K562 (cell line): ENCODE measurements at regions not wholly inside any gene's neighbourhood (a gene's known extent, or its start where the extent isn't known, plus 50 kb on each side); places are given as distances from the start of the nearest gene placed in this dataset.

Experiments
- ATAC-seq: fragments of 200-7000 bp; cut with Tn5 transposase; 3 replicates; pipeline ENCODE4 v1.9.1; 2020; ENCODE audit warnings: moderate library complexity
- BruUV-seq: library from RNA; stranded (reverse); fragments of 400-500 nt; replicated peaks from 2 replicates; lab custom pipeline; 2021; lab: Mats Ljungman, UMichigan
- CTCF ChIA-PET: fragments of 300-600 bp; formaldehyde crosslinking; extraction: SDS; loops from one replicate; lab custom pipeline; 2021; ENCODE audit warnings: low intra/inter-chr PET ratio; lab: Yijun Ruan, JAX
- POLR2A ChIA-PET: fragments of 300-600, 350-650 bp; sonication (Branson Sonifier 250); formaldehyde crosslinking; extraction: SDS; loops from one replicate; lab custom pipeline; 2021; ENCODE audit warnings: antibody characterized with exemption, inconsistent platforms; lab: Yijun Ruan, JAX
- DNase-seq, 4 experiments: peaks; one replicate each; pipeline versions ENCODE4 v3.0.0 to v3.0.0-alpha.2; 2011 to 2018; ENCODE audit warnings: low spot score in 3 of 4, mixed read lengths in 3 of 4; ENCODE audit errors: extremely low read depth in 1 of 4
- FAIRE-seq: peaks from 2 replicates; lab custom pipeline; 2011; peaks lifted over from hg19 to GRCh38; lab: Jason Lieb, UNC
- H2AFZ ChIP-seq: 2 replicates; pipeline ENCODE4 v1.6.0; 2011; ENCODE audit warnings: low read depth, low read length, control low read depth, inconsistent platforms
- H3K27ac ChIP-seq: fragments of 200-600 bp; 3 replicates; pipeline ENCODE4 v1.8.0; 2011; ENCODE audit warnings: low read depth, mild to moderate bottlenecking, control low read depth, inconsistent platforms, low read length, moderate library complexity, mixed read lengths; ENCODE audit errors: extremely low read depth
- H3K27me3 ChIP-seq, 2 experiments: fragments of 300-600 bp in 1 of 2; 2 replicates in 1 of 2; 3 replicates in 1 of 2; pipeline versions ENCODE4 v1.6.0 to v1.8.0; 2011; ENCODE audit warnings: inconsistent platforms in 2 of 2, low read length in 2 of 2, mild to moderate bottlenecking in 1 of 2, mixed read lengths in 1 of 2, moderate library complexity in 1 of 2; ENCODE audit not compliant: control insufficient read depth in 2 of 2, insufficient read depth in 2 of 2
- H3K36me3 ChIP-seq: fragments of 300-600 bp; 3 replicates; pipeline ENCODE4 v1.8.0; 2011; ENCODE audit warnings: mild to moderate bottlenecking, low read length, inconsistent platforms; ENCODE audit not compliant: control insufficient read depth, insufficient read depth
- H3K4me1 ChIP-seq, 2 experiments: fragments of 200-600 bp in 1 of 2; replicated peaks in 1 of 2; 2 replicates in 1 of 2; 3 replicates in 1 of 2; pipeline versions ENCODE4 v1.5.1 to v1.8.0; 2011; ENCODE audit warnings: inconsistent platforms in 2 of 2, low read length in 2 of 2, mild to moderate bottlenecking in 1 of 2, mixed read lengths in 1 of 2, moderate library complexity in 1 of 2; ENCODE audit not compliant: control insufficient read depth in 2 of 2, insufficient read depth in 2 of 2
- H3K4me2 ChIP-seq: 2 replicates; pipeline ENCODE4 v1.6.1; 2011; ENCODE audit warnings: low read length, control low read depth, inconsistent platforms, mixed read lengths; ENCODE audit not compliant: insufficient read depth
- H3K4me3 ChIP-seq: fragments of 200-600 bp; sonication (generic), shearing (Covaris generic); 2 replicates; pipeline ENCODE4 v1.5.1; 2016; ENCODE audit warnings: control low read depth, inconsistent platforms
- H3K79me2 ChIP-seq: fragments of 200-600 bp; 3 replicates; pipeline ENCODE4 v1.8.0; 2011; ENCODE audit warnings: low read length, inconsistent platforms; ENCODE audit not compliant: control insufficient read depth, insufficient read depth
- H3K9ac ChIP-seq, 2 experiments: 2 replicates each; pipeline versions ENCODE4 v1.6.0 to v1.6.1; 2011; ENCODE audit warnings: low read depth in 2 of 2, low read length in 2 of 2, control low read depth in 1 of 2, inconsistent platforms in 1 of 2, mild to moderate bottlenecking in 1 of 2, mixed read lengths in 1 of 2; ENCODE audit not compliant: insufficient read depth in 1 of 2
- H3K9me1 ChIP-seq: one replicate; pipeline ENCODE4 v1.6.0; 2011; ENCODE audit warnings: inconsistent platforms, mild to moderate bottlenecking, low read length, moderate library complexity; ENCODE audit not compliant: control insufficient read depth, insufficient read depth
- H3K9me3 ChIP-seq: replicated peaks from 2 replicates; pipeline ENCODE4 v1.5.1; 2011; ENCODE audit warnings: low read depth, low read length, inconsistent platforms; ENCODE audit not compliant: control insufficient read depth, insufficient read depth
- H4K20me1 ChIP-seq: replicated peaks from 2 replicates; pipeline ENCODE4 v1.6.1; 2011; ENCODE audit warnings: low read length, inconsistent platforms, mixed read lengths; ENCODE audit not compliant: control insufficient read depth, insufficient read depth
- BMI1 ChIP-seq: fragments of 150-350 bp; IDR thresholded peaks from 2 replicates; pipeline ENCODE4 v1.6.1; 2014; ENCODE audit warnings: low read length
- BRF1 ChIP-seq: IDR thresholded peaks from 3 replicates; pipeline ENCODE4 v1.6.1; 2011; ENCODE audit warnings: borderline replicate concordance, mild to moderate bottlenecking; ENCODE audit not compliant: insufficient read length; ENCODE audit errors: extremely low read depth
- CBX2 ChIP-seq: fragments of 200-600 bp; sonication (generic); IDR thresholded peaks from one replicate; pipeline ENCODE4 v1.6.1; 2012; ENCODE audit warnings: mild to moderate bottlenecking, low read length, inconsistent platforms; ENCODE audit not compliant: insufficient read depth, poor library complexity, severe bottlenecking
- CCNT2 ChIP-seq: IDR thresholded peaks from 2 replicates; pipeline ENCODE4 v1.6.1; 2011; ENCODE audit warnings: borderline replicate concordance, low read depth, mild to moderate bottlenecking, moderate library complexity, mixed read lengths, low read length; ENCODE audit not compliant: insufficient read length; ENCODE audit errors: extremely low read depth
- CHD4 ChIP-seq: fragments of 200-600 bp; sonication (generic); IDR thresholded peaks from 3 replicates; pipeline ENCODE4 v1.6.1; 2012; ENCODE audit warnings: low read depth, mild to moderate bottlenecking, mixed read lengths, low read length, inconsistent platforms; ENCODE audit not compliant: insufficient read depth, insufficient replicate concordance, poor library complexity, severe bottlenecking
- CSDE1 ChIP-seq, 2 experiments: fragments of 450-650 bp; IDR thresholded peaks; 2 replicates each; pipeline ENCODE4 v1.6.1; 2016; ENCODE audit warnings: mild to moderate bottlenecking in 1 of 2
- GTF2A2 ChIP-seq: IDR thresholded peaks from 2 replicates; pipeline ENCODE4 v1.6.1; 2016; ENCODE audit warnings: mild to moderate bottlenecking, missing genetic modification characterization, missing compliant biosample characterization
- HMBOX1 ChIP-seq: sonication (generic); IDR thresholded peaks from 2 replicates; pipeline ENCODE4 v1.6.1; 2016
- MIER1 ChIP-seq: fragments of 450-650 bp; IDR thresholded peaks from 2 replicates; pipeline ENCODE4 v1.6.1; 2016; ENCODE audit warnings: antibody characterized with exemption, mild to moderate bottlenecking, low read depth
- PHB ChIP-seq: fragments of 250-450 bp; sonication (Bioruptor Pico); IDR thresholded peaks from 2 replicates; pipeline ENCODE4 v1.5.0; 2021
- SREBF2 ChIP-seq: sonication (generic); formaldehyde crosslinking; IDR thresholded peaks from 2 replicates; pipeline ENCODE4 v1.4.0; 2020; ENCODE audit warnings: mild to moderate bottlenecking, missing genetic modification reagents
- STAT5A ChIP-seq: IDR thresholded peaks from 2 replicates; pipeline ENCODE4 v1.6.1; 2012; ENCODE audit warnings: low read length, inconsistent platforms, borderline replicate concordance
- TAF15 ChIP-seq: fragments of 200-400 bp; formaldehyde crosslinking; IDR thresholded peaks from 2 replicates; pipeline ENCODE4 v1.6.1; 2017; ENCODE audit warnings: mild to moderate bottlenecking, low read depth, low read length, moderate library complexity
- YY1 ChIP-seq, 3 experiments: IDR thresholded peaks; 2 replicates each; pipeline ENCODE4 v1.6.1; 2011; ENCODE audit warnings: low read length in 2 of 3, mild to moderate bottlenecking in 2 of 3, moderate library complexity in 2 of 3, borderline replicate concordance in 1 of 3, control low read depth in 1 of 3, low read depth in 1 of 3; ENCODE audit not compliant: insufficient read depth in 3 of 3, insufficient replicate concordance in 2 of 3, control insufficient read depth in 1 of 3, insufficient read length in 1 of 3; ENCODE audit errors: extremely low read depth in 1 of 3
- ZBTB12 ChIP-seq: fragments of 250-450 bp; sonication (Bioruptor Pico); IDR thresholded peaks from 2 replicates; pipeline ENCODE4 v1.4.0; 2020
- ZBTB43 ChIP-seq: sonication (generic); formaldehyde crosslinking; IDR thresholded peaks from 2 replicates; pipeline ENCODE4 v1.8.0; 2023; ENCODE audit warnings: mild to moderate bottlenecking, missing genetic modification reagents
- ZNF512 ChIP-seq: IDR thresholded peaks from 2 replicates; pipeline ENCODE4 v1.6.1; 2016; ENCODE audit warnings: missing genetic modification characterization, missing compliant biosample characterization
- ZNF707 ChIP-seq: fragments of 250-450 bp; sonication (Bioruptor Pico); conservative IDR thresholded peaks from 2 replicates; pipeline ENCODE4 v1.8.0; 2022; ENCODE audit warnings: inconsistent platforms, mild to moderate bottlenecking, moderate library complexity
- WGBS: fragments of 100-300 bp; shearing (Covaris generic); methylation state at CpG from one replicate; pipeline ENCODE4 v1.1.6; 2016; ENCODE audit warnings: low coverage, mixed read lengths; ENCODE audit not compliant: insufficient coverage; ENCODE audit errors: missing lambda C conversion rate; 5-methylcytosine and 5-hydroxymethylcytosine counted together
- in situ Hi-C: fragments of 300-500 bp; cut with MboI; formaldehyde crosslinking; loops from 4 replicates; pipeline ENCODE4 v1.15.0; 2018; ENCODE audit warnings: inconsistent platforms, mixed read lengths
- intact Hi-C: fragments of 100-400 bp; cut with micrococcal nuclease; formaldehyde crosslinking; loops from 2 replicates; pipeline ENCODE4 v1.14.2; 2022

GRCh38 chr2:235287375-235287733, 206.5 kb upstream of the AGAP1 start:
- POLR2A ChIA-PET: interaction anchor here (0.7 kb wide), 1 partner anchor 29 kb away, joined by 3 read pairs; no protein-coding TSS in a partner anchor
- Histone ChIP-seq H3K36me3 (no peaks in the 10 kb centered on the region), H3K27ac (no peak overlapping the region), H3K4me3 (no peak overlapping the region), H3K4me1 (no peaks in the 10 kb centered on the region), H3K9me3 (no peaks in the 10 kb centered on the region), H4K20me1 (no peaks in the 10 kb centered on the region), H3K9me1 (no peaks in the 10 kb centered on the region), H3K27me3 (peaks cover 0 to under 1% of the 10 kb centered on the region in 2 experiments; a peak in 2 of 5 replicates), H2AFZ (no peak overlapping the region), H3K9ac (no peak overlapping the region), H3K79me2 (no peaks in the 10 kb centered on the region), H3K4me2 (no peak overlapping the region)
- WGBS: 13% methylated on average over 6 of the region's 6 CpGs
- no TSS peak for BruUV-seq
- no peak for DNase-seq
- CTCF ChIA-PET: no interaction called here
- FAIRE-seq: no peak
- intact Hi-C loops (no loop called here), in situ Hi-C loops (no loop called here)
- ATAC-seq: no peak
- TF ChIP-seq HMBOX1 (no peak), ZNF707 (CRISPR knock-in tag) (no peak), ZBTB43 (no peak), TAF15 (no peak), STAT5A (no peak), ZNF512 (tag) (no peak), BRF1 (no peak), MIER1 (no peak), BMI1 (no peak), GTF2A2 (tag) (no peak), CSDE1 (IDR thresholded peaks at IDR 0.05) (no peak), PHB (CRISPR knock-in tag) (no peak), SREBF2 (no peak), CHD4 (no peak), YY1 (IDR thresholded peaks at IDR 0.05; ENCODE audit: borderline replicate concordance in 1 of 3, control insufficient read depth in 1 of 3, extremely low read depth in 1 of 3, insufficient read depth in 3 of 3, insufficient read length in 1 of 3, insufficient replicate concordance in 2 of 3, low read depth in 1 of 3, low read length in 2 of 3) (no peak), CCNT2 (no peak), ZBTB12 (CRISPR knock-in tag) (no peak), CBX2 (no peak)
